ENCODE measurements at regions not wholly inside any gene's neighbourhood (a gene's known extent, or its start where the extent isn't known, plus 50 kb on each side); places are given as distances from the start of the nearest gene placed in this dataset.
"Not testable (repeated sequence)": the region's sequence is repeated elsewhere in the genome, so short reads cannot be mapped to it uniquely, and the experiment has no call there.

DNA sequence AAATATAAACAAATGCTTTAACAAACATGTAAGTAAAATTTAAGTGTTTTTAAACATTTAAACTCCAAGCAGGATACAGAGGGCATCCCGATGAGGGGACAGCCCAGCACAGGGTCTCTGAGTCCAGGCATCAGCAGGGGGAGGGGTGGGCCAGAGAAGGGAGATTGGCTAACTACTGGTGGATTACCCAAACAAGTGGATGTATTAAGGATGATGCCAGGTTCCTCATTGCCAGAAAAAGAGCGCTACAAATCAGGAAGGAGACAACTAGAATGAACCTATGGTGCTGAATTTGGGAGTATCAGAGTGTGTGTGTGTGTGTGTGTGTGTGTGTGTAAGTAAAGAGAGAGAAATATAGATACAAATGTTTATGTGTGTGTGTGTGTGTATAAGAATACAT, 162.0 kb upstream of the RMP24 start:
- no peaks in the 10 kb centered on the region for H3K9me3 Mint-ChIP-seq
- H3K36me3 Mint-ChIP-seq (ENCODE audit: low read depth), result no peaks in the 10 kb centered on the region
- peaks cover 63% of the 10 kb centered on the region for H3K27me3 Mint-ChIP-seq
- H3K27ac Mint-ChIP-seq, result no peak overlapping the region
- peaks cover 12% of the 10 kb centered on the region for H3K4me1 Mint-ChIP-seq (ENCODE audit: low read depth)
- no peak overlapping the region for H3K4me3 Mint-ChIP-seq
- no peak for DNase-seq

- Mint-ChIP-seq H3K36me3 (ENCODE audit: low read depth) (no peaks in the 10 kb centered on the region), H3K27ac (no peak overlapping the region), H3K9me3 (no peaks in the 10 kb centered on the region), H3K4me3 (no peak overlapping the region), H3K4me1 (ENCODE audit: low read depth) (peaks cover 12% of the 10 kb centered on the region), H3K27me3 (peaks cover 51% of the 10 kb centered on the region)
- DNase-seq, result no peak
Observed at GRCh38 chr18:35811896-35812295, 160.6 kb upstream of the RMP24 start.

DNA sequence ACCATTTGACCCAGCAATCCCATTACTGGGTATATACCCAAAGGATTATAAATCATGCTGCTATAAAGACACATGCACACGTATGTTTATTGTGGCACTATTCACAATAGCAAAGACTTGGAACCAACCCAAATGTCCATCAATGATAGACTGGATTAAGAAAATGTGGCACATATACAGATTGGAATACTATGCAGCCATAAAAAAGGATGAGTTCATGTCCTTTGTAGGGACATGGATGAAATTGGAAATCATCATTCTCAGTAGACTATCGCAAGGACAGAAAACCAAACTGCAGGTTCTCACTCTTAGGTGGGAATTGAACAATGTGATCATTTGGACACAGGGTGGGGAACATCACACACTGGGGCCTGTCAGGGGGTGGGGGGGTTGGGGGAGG, 157.5 kb upstream of the RMP24 start:
- not testable (repeated sequence) for H3K36me3 Mint-ChIP-seq (ENCODE audit: low read depth)

GRCh38 chr18:35816003-35816402, 156.5 kb upstream of the RMP24 start:
- H3K4me3 Mint-ChIP-seq, result no peak overlapping the region
- no peaks in the 10 kb centered on the region for H3K36me3 Mint-ChIP-seq (ENCODE audit: low read depth)
- no peaks in the 10 kb centered on the region for H3K9me3 Mint-ChIP-seq
- no peak overlapping the region for H3K27ac Mint-ChIP-seq
- no peak for DNase-seq
- peaks cover 3% of the 10 kb centered on the region for H3K4me1 Mint-ChIP-seq (ENCODE audit: low read depth)
- H3K27me3 Mint-ChIP-seq, result peaks cover 28% of the 10 kb centered on the region

More for the DNA sequence above, 157.5 kb upstream of the RMP24 start:
- peaks cover 34% of the 10 kb centered on the region for H3K27me3 Mint-ChIP-seq
- not testable (repeated sequence) for H3K4me1 Mint-ChIP-seq (ENCODE audit: low read depth); H3K27ac Mint-ChIP-seq; H3K4me3 Mint-ChIP-seq; H3K9me3 Mint-ChIP-seq; DNase-seq

- H3K27me3 Mint-ChIP-seq, result peaks cover 18% of the 10 kb centered on the region
- H3K27ac Mint-ChIP-seq, result no peak overlapping the region
- DNase-seq, result no peak
- H3K4me1 Mint-ChIP-seq (ENCODE audit: low read depth), result no peaks in the 10 kb centered on the region
- no peaks in the 10 kb centered on the region for H3K36me3 Mint-ChIP-seq (ENCODE audit: low read depth)
- H3K4me3 Mint-ChIP-seq, result no peak overlapping the region
- H3K9me3 Mint-ChIP-seq, result no peaks in the 10 kb centered on the region
Observed at GRCh38 chr18:35817604-35818352, 154.7 kb upstream of the RMP24 start.

- Mint-ChIP-seq H3K4me3 (no peak overlapping the region), H3K9me3 (no peaks in the 10 kb centered on the region), H3K4me1 (ENCODE audit: low read depth) (no peaks in the 10 kb centered on the region), H3K27me3 (peaks cover 15% of the 10 kb centered on the region), H3K27ac (no peak overlapping the region), H3K36me3 (ENCODE audit: low read depth) (no peaks in the 10 kb centered on the region)
- DNase-seq, result no peak
Observed at GRCh38 chr18:35818353-35818667, 154.2 kb upstream of the RMP24 start.

DNA sequence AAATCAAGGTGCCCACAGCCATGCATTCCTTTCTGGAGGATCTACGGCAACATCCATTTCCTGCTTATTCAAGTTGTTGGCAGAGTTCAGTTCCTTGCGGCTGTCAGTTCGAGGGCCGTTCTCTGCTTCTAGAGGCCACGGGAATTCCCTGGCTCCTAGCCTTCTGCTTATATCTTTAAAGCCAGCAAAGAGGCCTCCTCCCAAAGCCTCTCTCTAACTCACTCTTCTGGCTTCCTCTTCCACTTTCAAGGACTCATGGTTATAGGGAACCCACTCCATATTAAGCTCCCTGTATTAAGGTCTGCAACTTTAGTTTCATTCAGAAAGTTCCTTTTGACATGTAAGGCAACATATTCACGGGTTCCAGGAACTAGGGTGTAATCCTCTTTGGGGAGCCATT, 150.1 kb upstream of the RMP24 start:
- H3K36me3 Mint-ChIP-seq (ENCODE audit: low read depth), result no peaks in the 10 kb centered on the region
- H3K9me3 Mint-ChIP-seq, result no peaks in the 10 kb centered on the region
- peaks cover 2% of the 10 kb centered on the region for H3K4me1 Mint-ChIP-seq (ENCODE audit: low read depth)
- no peak overlapping the region for H3K27ac Mint-ChIP-seq
- H3K4me3 Mint-ChIP-seq, result no peak overlapping the region
- no peak for DNase-seq
- peaks cover 9% of the 10 kb centered on the region for H3K27me3 Mint-ChIP-seq

- peaks cover 3% of the 10 kb centered on the region for H3K27me3 Mint-ChIP-seq
Observed at GRCh38 chr18:35826477-35826876, 146.0 kb upstream of the RMP24 start.

DNA sequence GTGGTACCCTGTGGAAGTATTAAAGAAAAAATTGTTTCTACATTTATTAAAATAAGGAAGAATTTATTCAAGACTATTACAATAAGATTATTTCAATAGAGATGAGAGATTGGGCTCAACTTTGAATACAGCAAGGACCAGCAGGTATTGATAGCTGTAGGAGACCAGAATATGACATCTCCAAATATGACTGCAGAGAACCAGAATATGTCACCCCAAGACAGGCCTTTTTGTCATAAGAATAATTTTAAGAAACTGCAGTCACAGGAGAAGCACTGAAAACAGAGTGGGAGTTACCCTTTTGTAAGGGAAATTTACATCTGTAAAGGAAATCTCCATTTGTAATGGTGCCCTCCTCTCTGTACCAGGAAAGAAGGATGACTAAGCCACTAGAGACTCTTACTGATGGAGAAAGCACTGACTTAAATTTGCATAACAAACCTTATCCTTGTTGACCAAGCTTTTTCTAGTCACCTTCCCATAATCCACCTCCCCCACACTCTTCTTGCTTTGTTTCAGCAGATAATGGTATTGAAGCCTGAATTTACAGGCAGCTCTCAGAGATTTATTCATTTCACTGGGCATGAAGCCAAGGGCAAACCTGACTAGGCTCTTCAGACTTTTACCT, 145.1 kb upstream of the RMP24 start:
- no peak for DNase-seq
- H3K27me3 Mint-ChIP-seq, result peaks cover 6% of the 10 kb centered on the region
- H3K36me3 Mint-ChIP-seq (ENCODE audit: low read depth), result no peaks in the 10 kb centered on the region
- H3K4me3 Mint-ChIP-seq, result no peak overlapping the region
- peaks cover 9% of the 10 kb centered on the region for H3K4me1 Mint-ChIP-seq (ENCODE audit: low read depth)
- H3K27ac Mint-ChIP-seq, result peak overlapping the region; percentile 41
- peaks cover 13% of the 10 kb centered on the region for H3K9me3 Mint-ChIP-seq

More at GRCh38 chr18:35826477-35826876, 146.0 kb upstream of the RMP24 start:
- peaks cover 9% of the 10 kb centered on the region for H3K4me1 Mint-ChIP-seq (ENCODE audit: low read depth)
- no peak for DNase-seq
- no peak overlapping the region for H3K27ac Mint-ChIP-seq
- H3K9me3 Mint-ChIP-seq, result peaks cover 7% of the 10 kb centered on the region
- no peaks in the 10 kb centered on the region for H3K36me3 Mint-ChIP-seq (ENCODE audit: low read depth)
- no peak overlapping the region for H3K4me3 Mint-ChIP-seq

GRCh38 chr18:35827903-35828275, 144.6 kb upstream of the RMP24 start:
- H3K27ac Mint-ChIP-seq, result peak overlapping the region; percentile 41
- H3K4me1 Mint-ChIP-seq (ENCODE audit: low read depth), result peaks cover 9% of the 10 kb centered on the region
- H3K36me3 Mint-ChIP-seq (ENCODE audit: low read depth), result no peaks in the 10 kb centered on the region
- no peak for DNase-seq
- H3K9me3 Mint-ChIP-seq, result peaks cover 18% of the 10 kb centered on the region
- H3K27me3 Mint-ChIP-seq, result peaks cover 8% of the 10 kb centered on the region
- H3K4me3 Mint-ChIP-seq, result no peak overlapping the region

DNA sequence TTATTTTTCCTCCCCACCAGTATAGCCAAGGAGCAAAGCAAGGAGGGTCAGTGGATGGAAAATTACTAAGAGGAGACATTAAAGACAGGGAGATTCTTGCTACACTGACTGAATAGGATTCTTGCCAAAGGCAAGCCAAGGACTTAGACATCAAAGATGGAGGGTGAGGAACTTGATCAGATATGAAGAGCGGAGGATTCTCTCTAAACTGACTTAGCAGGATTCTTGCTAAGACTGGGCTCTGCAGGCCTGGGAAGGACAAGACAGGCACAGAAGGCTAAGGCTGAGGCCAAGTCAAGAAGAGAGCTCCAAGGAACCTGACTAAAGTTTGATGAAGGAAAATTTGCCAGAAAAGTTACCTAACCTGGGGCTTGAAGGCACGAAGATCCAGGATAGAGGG, 143.9 kb upstream of the RMP24 start:
- Mint-ChIP-seq H3K27me3 (peaks cover 14% of the 10 kb centered on the region), H3K36me3 (ENCODE audit: low read depth) (no peaks in the 10 kb centered on the region), H3K4me3 (no peak overlapping the region)

GRCh38 chr18:35835366-35835765, 137.1 kb upstream of the RMP24 start:
- H3K27ac Mint-ChIP-seq, result no peak overlapping the region
- H3K36me3 Mint-ChIP-seq (ENCODE audit: low read depth), result no peaks in the 10 kb centered on the region
- H3K4me3 Mint-ChIP-seq, result no peak overlapping the region
- peaks cover 16% of the 10 kb centered on the region for H3K27me3 Mint-ChIP-seq
- peaks cover 18% of the 10 kb centered on the region for H3K9me3 Mint-ChIP-seq
- DNase-seq, result no peak
- H3K4me1 Mint-ChIP-seq (ENCODE audit: low read depth), result no peaks in the 10 kb centered on the region

More for the DNA sequence above, 143.9 kb upstream of the RMP24 start:
- peaks cover 23% of the 10 kb centered on the region for H3K9me3 Mint-ChIP-seq
- H3K4me1 Mint-ChIP-seq (ENCODE audit: low read depth), result peaks cover 9% of the 10 kb centered on the region
- no peak for DNase-seq
- no peak overlapping the region for H3K27ac Mint-ChIP-seq

- no peak for DNase-seq
- no peak overlapping the region for H3K27ac Mint-ChIP-seq
- no peaks in the 10 kb centered on the region for H3K4me1 Mint-ChIP-seq (ENCODE audit: low read depth)
- peaks cover 18% of the 10 kb centered on the region for H3K9me3 Mint-ChIP-seq
- H3K27me3 Mint-ChIP-seq, result peaks cover 16% of the 10 kb centered on the region
- H3K36me3 Mint-ChIP-seq (ENCODE audit: low read depth), result no peaks in the 10 kb centered on the region
- H3K4me3 Mint-ChIP-seq, result no peak overlapping the region
Observed at GRCh38 chr18:35835833-35836232, 136.6 kb upstream of the RMP24 start.

DNA sequence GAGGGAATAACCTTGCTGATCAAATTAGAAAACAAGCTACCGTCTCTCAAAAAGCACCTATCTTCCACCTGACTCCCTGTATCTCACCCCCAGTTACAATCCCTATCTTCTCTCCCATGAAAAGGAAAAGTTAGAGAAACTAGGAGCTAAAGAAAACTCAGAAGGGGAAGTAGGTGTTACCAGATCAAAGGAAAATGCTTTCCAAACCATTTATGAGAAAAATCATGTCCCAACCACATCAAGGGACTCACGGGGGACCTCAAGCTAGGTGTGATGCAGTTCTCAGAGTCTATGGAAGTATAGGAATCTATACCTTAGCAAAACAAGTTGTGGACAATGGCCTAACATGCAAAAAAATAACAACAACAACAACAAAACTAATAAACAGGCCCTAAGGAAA, 135.5 kb upstream of the RMP24 start:
- H3K27ac Mint-ChIP-seq, result no peak overlapping the region

DNA sequence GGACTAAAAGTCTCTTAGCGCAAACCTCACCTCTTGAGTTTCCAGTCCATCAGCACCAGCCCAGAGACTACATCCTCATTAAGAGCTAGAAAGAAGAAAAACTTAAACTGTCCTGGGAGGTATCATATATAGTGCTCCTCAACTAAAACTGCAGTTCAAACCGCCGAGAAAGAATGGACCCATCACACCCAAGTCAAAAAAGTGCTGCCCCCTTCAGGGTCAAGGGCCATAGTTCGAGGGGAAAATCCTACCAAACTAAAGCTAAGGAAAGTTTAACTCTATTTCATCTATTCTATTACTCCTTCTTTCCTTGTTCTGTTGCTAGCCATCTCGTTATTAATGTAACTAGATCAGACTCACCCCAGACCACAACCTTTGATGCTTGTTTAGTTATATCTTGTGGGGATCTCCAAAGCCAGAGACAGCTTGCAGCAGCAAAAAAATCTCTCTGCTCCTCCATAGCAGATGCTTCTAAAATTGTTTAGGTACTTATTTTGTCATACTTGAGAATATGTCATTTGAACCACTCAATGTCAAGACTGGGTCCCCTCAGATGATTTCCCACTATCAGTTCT, 134.5 kb upstream of the RMP24 start:
- peaks cover 6% of the 10 kb centered on the region for H3K9me3 Mint-ChIP-seq
- H3K4me3 Mint-ChIP-seq, result no peak overlapping the region
- no peaks in the 10 kb centered on the region for H3K4me1 Mint-ChIP-seq (ENCODE audit: low read depth)
- no peaks in the 10 kb centered on the region for H3K36me3 Mint-ChIP-seq (ENCODE audit: low read depth)
- no peak for DNase-seq
- H3K27ac Mint-ChIP-seq, result no peak overlapping the region
- peaks cover 10% of the 10 kb centered on the region for H3K27me3 Mint-ChIP-seq

More for the DNA sequence above, 135.5 kb upstream of the RMP24 start:
- no peaks in the 10 kb centered on the region for H3K36me3 Mint-ChIP-seq (ENCODE audit: low read depth)
- no peak overlapping the region for H3K4me3 Mint-ChIP-seq
- no peaks in the 10 kb centered on the region for H3K4me1 Mint-ChIP-seq (ENCODE audit: low read depth)
- peaks cover 14% of the 10 kb centered on the region for H3K27me3 Mint-ChIP-seq
- no peak for DNase-seq
- peaks cover 16% of the 10 kb centered on the region for H3K9me3 Mint-ChIP-seq
